GM19397 (cell line): ENCODE measurements at regions not wholly inside any gene's neighbourhood (a gene's known extent, or its start where the extent isn't known, plus 50 kb on each side); places are given as distances from the start of the nearest gene placed in this dataset.
A peak's percentile ranks its signal among the peaks of the same experiment; 100 is the strongest.

Experiments
- ATAC-seq: cut with Tn5 transposase; IDR thresholded peaks from one replicate; pipeline ENCODE4 v1.9.1; 2021; ENCODE audit warnings: mild to moderate bottlenecking, moderate library complexity; ENCODE audit not compliant: unreplicated experiment

- no peak for ATAC-seq
Measured at GRCh38 chr15:39429898-39430357, 151.0 kb upstream of the THBS1 start.

- no peak for ATAC-seq
Measured at GRCh38 chr15:39430389-39430788, 150.5 kb upstream of the THBS1 start.

- ATAC-seq = no peak
Measured at GRCh38 chr15:39431376-39431775, 149.5 kb upstream of the THBS1 start.

GRCh38 chr15:39432026-39432425 is 148.9 kb upstream of the THBS1 start:
- no peak for ATAC-seq

- ATAC-seq = no peak
Measured at GRCh38 chr15:39432912-39433348, 147.9 kb upstream of the THBS1 start.

- ATAC-seq = no peak
Measured at GRCh38 chr15:39433376-39433775, 147.5 kb upstream of the THBS1 start.

- no peak for ATAC-seq
Measured at GRCh38 chr15:39434163-39434562, 146.7 kb upstream of the THBS1 start.

GRCh38 chr15:39434751-39435238 is 146.1 kb upstream of the THBS1 start:
- ATAC-seq = no peak

- ATAC-seq = no peak
Measured at GRCh38 chr15:39435244-39435643, 145.6 kb upstream of the THBS1 start.

- ATAC-seq = no peak
Measured at GRCh38 chr15:39438260-39438659, 142.6 kb upstream of the THBS1 start.

- no peak for ATAC-seq
Measured at GRCh38 chr15:39438799-39439592, 141.9 kb upstream of the THBS1 start.

- no peak for ATAC-seq
Measured at GRCh38 chr15:39442898-39443297, 138.0 kb upstream of the THBS1 start.

GRCh38 chr15:39443659-39444219 is 137.1 kb upstream of the THBS1 start:
- no peak for ATAC-seq

GRCh38 chr15:39444735-39445470 is 136.0 kb upstream of the THBS1 start:
- ATAC-seq = no peak

- ATAC-seq = no peak
Measured at GRCh38 chr15:39445931-39446330, 134.9 kb upstream of the THBS1 start.

GRCh38 chr15:39447346-39447745 is 133.5 kb upstream of the THBS1 start:
- no peak for ATAC-seq

- no peak for ATAC-seq
Measured at GRCh38 chr15:39447881-39448280, 133.0 kb upstream of the THBS1 start.

GRCh38 chr15:39448409-39448808 is 132.5 kb upstream of the THBS1 start:
- ATAC-seq = no peak

GRCh38 chr15:39451121-39451688 is 129.7 kb upstream of the THBS1 start:
- ATAC-seq = no peak

GRCh38 chr15:39451871-39452270 is 129.0 kb upstream of the THBS1 start:
- ATAC-seq = no peak

GRCh38 chr15:39453620-39454019 is 127.3 kb upstream of the THBS1 start:
- peak; percentile 71 for ATAC-seq
